OCI-LY3 (cell line): ENCODE measurements at regions not wholly inside any gene's neighbourhood (a gene's known extent, or its start where the extent isn't known, plus 50 kb on each side); places are given as distances from the start of the nearest gene placed in this dataset.

Experiments
- CTCF ChIP-seq: fragments of 200-600, 300-600 bp; sonication (generic); IDR thresholded peaks from 2 replicates; pipeline ENCODE4 v1.5.1; 2014; ENCODE audit warnings: antibody characterized with exemption, low read length, low read depth
- EZH2phosphoT487 ChIP-seq: fragments of 200-600 bp; shearing (Covaris generic); IDR thresholded peaks from 2 replicates; pipeline ENCODE4 v1.6.1; 2018; ENCODE audit warnings: antibody characterized with exemption, mixed run types, low read depth

- TF ChIP-seq CTCF (no peak), EZH2phosphoT487 (no peak)
Measured at GRCh38 chr10:90984898-90985297, 64.0 kb upstream of the ANKRD1 start.
